ENCODE measurements at regions not wholly inside any gene's neighbourhood (a gene's known extent, or its start where the extent isn't known, plus 50 kb on each side); places are given as distances from the start of the nearest gene placed in this dataset.

DNA sequence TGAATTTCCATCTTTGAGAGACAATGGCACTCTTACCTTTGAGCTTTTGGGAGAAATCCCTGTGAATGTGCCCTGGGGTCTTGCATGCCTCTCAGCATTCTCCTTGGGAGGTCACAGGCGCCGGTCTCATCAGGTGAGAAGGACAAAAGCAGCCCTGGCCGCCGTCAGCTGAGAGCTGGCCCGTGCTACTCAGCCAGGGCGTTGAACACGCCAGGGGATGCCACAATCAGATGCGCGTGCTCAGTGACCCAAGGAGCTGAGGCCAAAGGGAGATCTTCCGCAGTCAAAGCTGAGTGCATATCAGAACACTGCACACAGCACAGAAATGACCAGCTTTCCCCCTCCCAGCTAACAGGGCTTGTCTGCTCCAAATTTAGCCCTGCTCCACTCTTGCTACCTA is 253.6 kb upstream of the NOX3 start:
- Mint-ChIP-seq H3K4me3 (no peak overlapping the region), H3K27ac (no peak overlapping the region), H3K36me3 (no peaks in the 10 kb centered on the region), H3K4me1 (no peaks in the 10 kb centered on the region), H3K27me3 (no peaks in the 10 kb centered on the region), H3K9me3 (no peaks in the 10 kb centered on the region)
- no peak for DNase-seq
- CTCF ChIA-PET = no interaction called here

DNA sequence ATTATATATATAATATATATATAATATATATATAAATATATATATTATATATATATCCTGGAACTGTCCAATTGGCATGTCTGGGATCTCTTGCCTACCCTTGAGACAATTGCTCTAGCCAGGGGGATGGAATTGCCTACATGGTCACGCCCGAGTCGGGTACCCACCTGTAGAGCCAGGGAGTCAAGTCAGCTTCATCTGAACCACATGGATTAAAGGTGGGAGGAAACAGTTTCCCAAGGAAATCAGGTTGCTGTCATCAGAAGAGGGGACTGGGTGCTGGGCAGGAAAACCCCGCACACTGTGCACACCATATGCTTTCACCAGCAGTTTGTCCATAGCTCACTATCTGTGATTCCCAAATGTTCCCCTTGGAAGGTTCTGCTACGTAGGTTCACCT is 252.5 kb upstream of the NOX3 start:
- CTCF ChIA-PET = no interaction called here
- no peak overlapping the region for H3K27ac Mint-ChIP-seq
- no peaks in the 10 kb centered on the region for H3K36me3 Mint-ChIP-seq
- no peaks in the 10 kb centered on the region for H3K9me3 Mint-ChIP-seq
- DNase-seq = no peak
- H3K4me3 Mint-ChIP-seq = no peak overlapping the region
- H3K4me1 Mint-ChIP-seq = no peaks in the 10 kb centered on the region
- no peaks in the 10 kb centered on the region for H3K27me3 Mint-ChIP-seq

DNA sequence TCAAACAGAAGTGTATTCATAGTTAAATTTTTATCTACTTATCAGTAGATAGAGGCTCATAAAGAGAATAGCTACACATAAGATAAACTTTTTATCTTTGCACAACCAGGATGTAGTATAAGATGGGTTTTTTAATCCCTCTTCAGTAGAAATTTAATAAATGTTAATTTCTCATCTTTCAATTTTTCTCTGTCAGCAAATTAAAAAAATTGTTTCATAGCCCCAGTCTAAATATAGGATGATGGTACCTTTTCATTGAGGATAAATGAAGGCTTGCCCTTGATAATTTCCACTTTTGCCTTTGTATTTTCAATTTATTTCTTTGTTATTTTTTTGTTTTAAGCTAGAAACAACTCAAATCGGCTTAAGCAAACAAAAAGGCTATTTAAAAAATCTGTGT is 251.2 kb upstream of the NOX3 start:
- H3K27ac Mint-ChIP-seq = no peak overlapping the region
- H3K4me3 Mint-ChIP-seq = no peak overlapping the region
- H3K9me3 Mint-ChIP-seq = no peaks in the 10 kb centered on the region
- no peaks in the 10 kb centered on the region for H3K4me1 Mint-ChIP-seq
- CTCF ChIA-PET = no interaction called here
- H3K36me3 Mint-ChIP-seq = no peaks in the 10 kb centered on the region
- no peaks in the 10 kb centered on the region for H3K27me3 Mint-ChIP-seq
- DNase-seq = no peak

DNA sequence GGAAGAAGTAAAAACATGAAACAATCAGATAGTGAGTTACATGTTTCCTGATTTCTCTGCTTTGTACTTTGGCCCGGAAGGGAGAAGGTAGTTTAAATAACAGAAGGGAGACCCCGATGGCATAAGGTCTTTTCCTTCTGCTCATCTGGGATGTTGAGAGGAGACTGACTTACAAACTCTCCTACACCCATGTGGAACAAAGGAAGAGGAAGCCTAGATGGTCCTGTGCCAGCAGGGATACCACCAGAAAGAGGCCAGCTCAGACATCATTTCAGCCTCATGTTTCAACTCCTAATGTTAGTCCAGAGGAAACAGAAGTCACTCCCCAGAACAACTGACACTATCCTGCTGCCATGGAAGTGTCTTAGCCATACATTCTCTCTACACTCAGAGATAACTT is 250.7 kb upstream of the NOX3 start:
- Mint-ChIP-seq H3K27ac (no peak overlapping the region), H3K36me3 (no peaks in the 10 kb centered on the region), H3K4me3 (no peak overlapping the region), H3K27me3 (no peaks in the 10 kb centered on the region), H3K4me1 (no peaks in the 10 kb centered on the region), H3K9me3 (no peaks in the 10 kb centered on the region)
- CTCF ChIA-PET = no interaction called here
- no peak for DNase-seq

DNA sequence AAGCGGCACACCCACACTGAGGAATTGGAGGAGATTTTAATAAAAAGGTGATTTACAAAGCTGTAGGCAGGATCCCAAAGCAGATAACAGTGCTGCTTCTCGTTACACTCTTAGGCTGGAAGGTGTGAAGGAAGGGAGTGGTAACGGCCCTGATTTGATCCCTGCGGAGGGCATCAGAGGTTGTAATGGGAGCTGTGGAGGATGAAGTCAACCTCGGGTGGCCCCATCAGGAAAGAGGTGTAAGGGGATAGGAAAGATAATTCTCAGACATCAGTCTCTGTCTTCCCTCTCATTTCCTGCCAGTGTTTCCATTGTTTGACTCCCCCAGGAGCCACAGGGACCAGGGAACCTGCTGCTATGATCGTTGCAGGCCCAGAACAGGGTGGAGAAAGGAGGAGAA is 245.7 kb upstream of the NOX3 start:
- Mint-ChIP-seq H3K9me3 (no peaks in the 10 kb centered on the region), H3K27me3 (no peaks in the 10 kb centered on the region), H3K4me1 (no peaks in the 10 kb centered on the region), H3K4me3 (no peak overlapping the region), H3K27ac (no peak overlapping the region), H3K36me3 (no peaks in the 10 kb centered on the region)
- CTCF ChIA-PET = no interaction called here
- no peak for DNase-seq

DNA sequence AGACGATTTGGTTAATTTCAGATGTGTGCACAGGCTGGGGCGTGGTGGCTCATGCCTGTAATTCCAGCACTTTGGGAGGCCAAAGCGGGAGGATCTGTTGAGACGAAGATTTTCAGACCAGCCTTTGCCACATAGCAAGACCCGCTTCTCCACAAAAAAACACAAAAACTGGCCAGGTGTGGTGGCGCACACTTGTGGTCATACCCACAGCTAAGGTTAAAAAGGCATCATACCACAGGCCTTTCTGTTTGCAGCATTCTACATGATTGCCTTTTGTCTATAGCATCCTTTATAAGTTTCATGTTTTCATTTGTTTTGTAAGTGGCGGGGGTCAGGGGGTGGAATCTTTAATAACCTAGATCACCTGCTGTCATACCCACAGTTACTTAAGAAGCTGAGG is 239.9 kb upstream of the NOX3 start:
- Mint-ChIP-seq H3K27me3 (no peaks in the 10 kb centered on the region), H3K9me3 (no peaks in the 10 kb centered on the region), H3K36me3 (no peaks in the 10 kb centered on the region), H3K4me3 (no peak overlapping the region), H3K4me1 (no peaks in the 10 kb centered on the region), H3K27ac (no peak overlapping the region)
- CTCF ChIA-PET = interaction anchor here (1.0 kb wide), 1 partner anchor 163 kb away, joined by 3 read pairs; no protein-coding TSS in a partner anchor
- no peak for DNase-seq

DNA sequence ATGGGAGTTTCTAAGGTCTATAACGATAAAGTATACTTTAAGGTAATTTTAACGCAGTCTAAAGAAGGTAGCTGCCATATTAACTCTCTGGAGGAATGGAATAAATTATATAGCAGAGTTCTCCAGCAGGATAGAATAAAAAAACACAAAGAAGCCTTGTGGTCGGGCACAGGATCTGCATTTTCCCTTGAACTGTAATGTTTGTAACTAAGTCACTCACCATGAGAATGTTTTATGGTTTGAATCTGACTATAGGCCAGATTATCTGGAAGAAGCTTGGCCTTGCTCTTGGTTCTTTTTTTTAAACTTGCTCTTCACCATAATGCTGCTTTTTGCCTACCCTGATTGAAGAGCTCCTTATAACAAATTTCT is 238.8 kb upstream of the NOX3 start:
- CTCF ChIA-PET = interaction anchor here (1.0 kb wide), 1 partner anchor 162 kb away, joined by 3 read pairs; no protein-coding TSS in a partner anchor
- Mint-ChIP-seq H3K27ac (no peak overlapping the region), H3K4me3 (no peak overlapping the region), H3K9me3 (no peaks in the 10 kb centered on the region), H3K4me1 (no peaks in the 10 kb centered on the region), H3K36me3 (no peaks in the 10 kb centered on the region), H3K27me3 (no peaks in the 10 kb centered on the region)
- DNase-seq = no peak

DNA sequence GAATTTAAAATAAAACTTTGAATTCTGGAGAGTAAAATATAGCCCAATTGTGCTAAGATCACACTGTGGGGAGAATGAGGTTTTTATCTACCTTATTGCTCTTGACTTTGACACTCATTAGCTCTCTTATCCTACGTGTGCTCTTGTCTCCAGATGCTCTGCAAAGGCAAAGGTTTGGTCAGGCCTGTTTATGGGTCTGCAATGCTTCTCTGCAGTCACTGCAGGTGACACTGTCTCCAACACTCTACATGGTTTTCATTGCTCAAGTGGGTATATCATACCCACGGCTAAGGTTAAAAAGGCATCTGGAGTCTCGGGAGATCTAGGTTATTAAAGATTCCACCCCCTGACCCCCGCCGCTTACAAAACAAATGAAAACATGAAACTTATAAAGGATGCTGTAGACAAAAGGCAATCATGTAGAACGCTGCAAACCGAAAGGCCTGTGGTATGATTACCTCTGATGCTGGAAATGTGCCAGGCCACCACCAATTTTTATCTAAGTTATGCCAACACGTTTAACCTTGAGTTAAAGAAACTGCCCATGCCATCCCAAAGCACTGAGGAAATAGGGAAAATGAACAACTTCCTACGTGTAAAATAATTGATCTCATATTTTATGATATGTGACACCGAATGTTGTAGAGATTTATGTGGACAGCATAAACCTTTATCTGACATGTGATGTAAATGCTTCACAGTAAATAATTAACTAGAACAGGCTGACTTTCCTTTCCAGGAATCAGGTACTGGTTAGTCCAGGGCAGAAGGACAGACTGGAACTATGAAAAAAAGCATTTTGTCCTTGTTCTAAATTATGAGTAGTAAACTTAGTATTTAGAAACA is 238.2 kb upstream of the NOX3 start:
- DNase-seq = no peak
- Mint-ChIP-seq H3K27ac (no peak overlapping the region), H3K27me3 (no peaks in the 10 kb centered on the region), H3K4me3 (no peak overlapping the region), H3K9me3 (no peaks in the 10 kb centered on the region), H3K36me3 (no peaks in the 10 kb centered on the region), H3K4me1 (no peaks in the 10 kb centered on the region)
- CTCF ChIA-PET = no interaction called here

DNA sequence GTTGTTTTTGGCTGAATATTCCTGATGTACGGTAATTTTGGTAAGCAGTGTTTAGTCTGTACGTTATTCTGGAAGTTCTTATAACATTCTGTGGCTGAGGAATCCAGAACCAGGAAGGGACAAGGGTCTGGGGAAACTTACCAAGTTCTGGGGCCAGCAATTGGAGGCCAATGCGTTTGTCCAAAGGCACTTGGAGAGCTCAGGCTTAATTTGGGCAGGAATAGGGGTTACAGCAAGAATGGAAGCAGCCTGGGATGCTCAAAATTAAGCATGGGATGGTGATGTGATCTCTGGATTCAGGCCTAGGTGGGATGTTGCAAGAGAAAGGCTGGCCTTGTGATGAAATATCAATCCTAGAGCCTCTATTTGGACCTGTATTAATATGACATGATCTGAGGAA is 235.2 kb upstream of the NOX3 start:
- Mint-ChIP-seq H3K36me3 (no peaks in the 10 kb centered on the region), H3K4me1 (no peaks in the 10 kb centered on the region), H3K4me3 (no peak overlapping the region), H3K9me3 (no peaks in the 10 kb centered on the region), H3K27me3 (no peaks in the 10 kb centered on the region), H3K27ac (no peak overlapping the region)
- DNase-seq = no peak
- CTCF ChIA-PET = no interaction called here

DNA sequence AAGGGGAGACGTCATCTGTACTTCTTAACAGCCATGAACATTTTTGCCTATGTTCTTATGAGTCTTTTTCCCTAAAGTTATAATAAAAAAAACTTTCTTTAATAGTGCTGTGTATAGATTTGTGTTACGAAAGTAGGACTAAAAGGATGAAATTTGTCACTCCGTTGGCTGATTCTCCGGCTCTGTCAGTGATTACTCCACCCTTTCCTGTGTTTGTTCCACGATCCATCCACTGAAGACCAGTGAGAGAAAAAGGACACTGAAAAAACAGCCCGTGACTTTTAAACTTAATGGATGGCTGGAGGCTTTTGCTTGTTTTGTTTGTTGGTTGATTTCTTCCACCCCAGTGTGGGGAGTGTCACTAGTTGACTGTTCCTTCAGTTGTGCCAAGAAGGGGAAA is 232.0 kb upstream of the NOX3 start:
- H3K4me3 Mint-ChIP-seq = no peak overlapping the region
- H3K27me3 Mint-ChIP-seq = no peaks in the 10 kb centered on the region
- H3K27ac Mint-ChIP-seq = no peak overlapping the region
- DNase-seq = no peak
- H3K9me3 Mint-ChIP-seq = no peaks in the 10 kb centered on the region
- H3K4me1 Mint-ChIP-seq = no peaks in the 10 kb centered on the region
- CTCF ChIA-PET = no interaction called here
- no peaks in the 10 kb centered on the region for H3K36me3 Mint-ChIP-seq

DNA sequence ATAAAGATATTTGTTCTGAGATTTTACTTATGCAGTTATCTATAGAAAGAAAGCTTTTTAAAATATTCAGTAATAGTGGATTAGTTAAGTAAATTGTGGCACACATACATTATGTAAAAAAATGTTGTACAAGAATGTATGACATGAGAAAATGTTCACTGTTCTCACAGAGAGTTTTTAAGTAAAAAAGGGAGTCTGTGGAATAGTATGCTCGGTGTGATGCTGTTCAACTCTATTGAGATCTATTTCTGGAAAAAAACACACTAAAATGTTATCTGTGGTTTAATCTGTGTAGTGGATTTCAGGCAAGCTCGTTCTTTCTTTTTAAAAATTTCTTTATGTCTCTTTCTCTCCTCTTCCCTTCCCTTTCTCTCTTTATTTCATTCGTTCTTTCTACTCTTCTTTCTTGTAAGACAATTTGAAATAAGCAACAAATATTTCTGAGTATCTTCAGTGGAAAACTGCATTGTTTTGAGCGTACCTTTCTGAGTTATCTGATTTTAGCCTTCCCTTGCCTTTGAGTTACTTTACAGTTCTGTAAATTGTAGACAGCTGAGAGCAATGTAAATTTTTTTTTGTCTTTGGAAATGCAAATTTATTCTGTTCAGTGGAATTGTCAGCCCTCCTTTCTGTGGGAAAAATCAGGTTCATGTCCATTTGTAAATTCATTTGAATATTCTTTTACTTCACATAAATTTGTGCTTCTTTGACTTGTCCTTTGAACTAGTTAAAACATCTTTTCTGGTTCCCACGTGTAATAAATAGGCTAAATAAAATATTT is 229.0 kb upstream of the NOX3 start:
- Mint-ChIP-seq H3K4me1 (no peaks in the 10 kb centered on the region), H3K27me3 (no peaks in the 10 kb centered on the region), H3K9me3 (no peaks in the 10 kb centered on the region), H3K36me3 (no peaks in the 10 kb centered on the region), H3K4me3 (no peak overlapping the region), H3K27ac (no peak overlapping the region)
- no peak for DNase-seq
- CTCF ChIA-PET = no interaction called here

DNA sequence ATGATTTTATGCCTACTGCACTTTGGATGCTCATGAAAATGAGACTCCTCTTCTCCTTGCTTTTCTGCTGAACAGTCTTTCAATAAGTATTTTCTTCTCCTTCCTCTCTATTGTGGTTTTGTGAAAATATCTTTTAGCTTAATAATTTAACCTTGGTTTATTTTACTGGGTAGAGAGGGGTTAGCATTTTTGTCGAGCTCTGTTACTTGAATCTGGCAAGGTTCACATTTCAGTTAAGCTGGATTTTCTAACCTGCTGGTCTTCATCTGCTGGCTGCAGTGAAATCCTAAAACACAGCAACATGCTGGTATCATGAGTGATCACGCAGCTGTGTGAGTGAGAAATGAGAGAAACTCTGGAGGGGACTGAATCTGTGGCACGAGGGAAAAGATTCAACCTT is 222.7 kb upstream of the NOX3 start:
- Mint-ChIP-seq H3K9me3 (no peaks in the 10 kb centered on the region), H3K27ac (no peak overlapping the region), H3K4me3 (no peak overlapping the region), H3K36me3 (no peaks in the 10 kb centered on the region), H3K27me3 (peaks cover 4% of the 10 kb centered on the region), H3K4me1 (no peaks in the 10 kb centered on the region)
- CTCF ChIA-PET = no interaction called here
- no peak for DNase-seq

DNA sequence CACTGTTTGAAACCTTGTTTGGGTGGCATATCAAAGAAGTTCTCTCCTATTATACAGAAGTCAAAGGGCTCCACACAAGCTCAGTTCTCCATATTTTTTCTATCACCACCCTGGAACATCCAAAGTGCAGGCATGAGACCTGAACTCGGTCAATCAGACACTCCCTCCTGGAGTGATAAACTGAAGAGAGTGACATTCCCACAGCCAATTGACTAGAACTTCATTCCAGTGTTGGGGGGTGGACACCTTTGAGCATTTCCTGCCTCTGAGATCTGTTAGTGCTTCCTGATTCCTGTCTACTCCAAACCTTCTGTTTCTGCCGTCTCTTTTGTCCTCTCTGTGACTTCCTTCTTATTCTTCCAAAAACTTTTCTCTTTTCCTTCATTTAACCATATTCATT is 220.7 kb upstream of the NOX3 start:
- Mint-ChIP-seq H3K27me3 (peaks cover 4% of the 10 kb centered on the region), H3K4me1 (no peaks in the 10 kb centered on the region), H3K27ac (no peak overlapping the region), H3K36me3 (no peaks in the 10 kb centered on the region), H3K9me3 (no peaks in the 10 kb centered on the region), H3K4me3 (no peak overlapping the region)
- CTCF ChIA-PET = no interaction called here
- no peak for DNase-seq

DNA sequence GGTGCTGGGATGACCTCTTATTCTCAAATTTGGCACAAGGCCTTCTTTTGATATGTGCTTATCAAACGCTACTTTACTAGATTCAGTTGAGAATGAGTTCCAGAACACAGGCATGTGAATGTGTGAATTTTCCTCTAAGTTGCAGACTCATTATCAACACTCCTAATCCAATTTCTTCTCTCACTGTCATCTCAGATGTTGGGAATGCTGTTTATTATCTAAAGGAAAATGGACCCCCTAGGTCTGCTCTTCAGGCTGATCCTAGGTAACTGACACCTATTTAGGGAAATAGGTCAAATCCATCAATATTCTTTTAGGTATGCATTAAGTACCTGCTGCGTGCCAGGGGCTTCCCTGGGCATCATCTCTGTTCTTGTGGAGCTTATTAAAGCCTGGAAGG is 215.0 kb upstream of the NOX3 start:
- H3K27ac Mint-ChIP-seq = no peak overlapping the region
- no peak overlapping the region for H3K4me3 Mint-ChIP-seq
- H3K9me3 Mint-ChIP-seq = no peaks in the 10 kb centered on the region
- CTCF ChIA-PET = no interaction called here
- H3K27me3 Mint-ChIP-seq = no peaks in the 10 kb centered on the region
- no peaks in the 10 kb centered on the region for H3K4me1 Mint-ChIP-seq
- no peak for DNase-seq
- no peaks in the 10 kb centered on the region for H3K36me3 Mint-ChIP-seq

DNA sequence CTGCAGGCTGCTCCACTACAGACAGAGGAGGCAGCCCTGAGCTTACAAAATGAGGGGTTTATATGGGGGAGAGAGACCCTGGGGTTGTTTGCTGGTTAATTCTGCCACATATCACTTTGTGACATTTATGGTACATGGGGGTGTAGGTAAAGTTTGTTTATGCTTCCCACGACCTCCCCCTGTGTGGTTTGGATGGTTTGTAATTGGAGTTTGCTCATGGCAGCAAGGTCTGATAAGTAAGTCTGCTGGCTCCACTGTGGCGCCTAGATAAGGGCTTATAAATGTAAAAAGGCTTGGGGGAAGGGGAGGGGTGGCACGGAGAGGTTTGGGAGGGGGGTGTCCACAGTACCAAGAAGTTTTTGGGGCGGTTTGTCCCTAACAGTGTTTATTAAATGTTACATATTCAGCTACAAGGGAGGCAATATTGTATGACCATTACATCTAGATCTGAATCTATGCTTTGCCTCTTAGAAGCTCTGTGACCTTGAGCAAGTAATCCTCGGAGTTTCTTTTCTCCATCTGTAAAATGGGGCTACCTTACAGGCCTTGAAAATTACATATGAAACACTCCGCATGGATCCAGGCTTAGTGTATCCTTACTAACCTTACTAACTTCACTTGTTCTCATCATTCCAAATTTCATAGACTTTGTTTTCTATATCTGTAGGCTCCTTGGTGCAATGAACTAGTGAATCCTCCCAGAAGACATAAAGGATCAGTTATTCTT is 204.8 kb upstream of the NOX3 start:
- Mint-ChIP-seq H3K36me3 (no peaks in the 10 kb centered on the region), H3K9me3 (no peaks in the 10 kb centered on the region), H3K27ac (no peak overlapping the region), H3K4me1 (no peaks in the 10 kb centered on the region), H3K4me3 (no peak overlapping the region), H3K27me3 (no peaks in the 10 kb centered on the region)
- CTCF ChIA-PET = interaction anchor here (1.1 kb wide), 1 partner anchor 10 kb away, joined by 3 read pairs; no protein-coding TSS in a partner anchor
- no peak for DNase-seq
